SU-DHL-6 (cell line): ENCODE measurements at regions not wholly inside any gene's neighbourhood (a gene's known extent, or its start where the extent isn't known, plus 50 kb on each side); places are given as distances from the start of the nearest gene placed in this dataset.

Experiments
- CTCF ChIP-seq: fragments of 200-600 bp; sonication (generic); IDR thresholded peaks from one replicate; pipeline ENCODE4 v1.5.1; 2017; ENCODE audit warnings: antibody characterized with exemption, mild to moderate bottlenecking, low read length, moderate library complexity; ENCODE audit not compliant: insufficient read depth, poor library complexity, severe bottlenecking
- EZH2phosphoT487 ChIP-seq: fragments of 200-600 bp; sonication (generic), shearing (Covaris generic); conservative IDR thresholded peaks from 2 replicates; pipeline ENCODE4 v1.6.1; 2018; ENCODE audit warnings: mild to moderate bottlenecking, antibody characterized with exemption, low read length, moderate library complexity, mixed read lengths

GRCh38 chr6:9159051-9159450 lies 723.7 kb upstream of the SLC35B3 start:
- TF ChIP-seq CTCF (no peak), EZH2phosphoT487 (no peak)
